H9 (cell line): ENCODE measurements at regions not wholly inside any gene's neighbourhood (a gene's known extent, or its start where the extent isn't known, plus 50 kb on each side); places are given as distances from the start of the nearest gene placed in this dataset.

Experiments
- DNase-seq: peaks from one replicate; pipeline ENCODE4 v3.0.0-alpha.2; 2017
- H2AFZ ChIP-seq: one replicate; pipeline ENCODE4 v1.6.1; 2013; ENCODE audit warnings: mild to moderate bottlenecking, low read length, control low read depth, moderate library complexity
- H2AK5ac ChIP-seq: 2 replicates; pipeline ENCODE4 v1.6.1; 2013; ENCODE audit warnings: low read length, control low read depth, mixed read lengths; ENCODE audit not compliant: insufficient read length
- H2BK120ac ChIP-seq: one replicate; pipeline ENCODE4 v1.6.1; 2013; ENCODE audit warnings: low read depth, mild to moderate bottlenecking, low read length, control low read depth, inconsistent platforms; ENCODE audit not compliant: poor library complexity, severe bottlenecking
- H2BK12ac ChIP-seq: 2 replicates; pipeline ENCODE4 v1.6.1; 2013; ENCODE audit warnings: low read length, control low read depth, mixed read lengths, low read depth; ENCODE audit not compliant: insufficient read length
- H2BK15ac ChIP-seq: 2 replicates; pipeline ENCODE4 v1.6.1; 2013; ENCODE audit warnings: low read depth, low read length, control low read depth
- H2BK20ac ChIP-seq: one replicate; pipeline ENCODE4 v1.6.1; 2013; ENCODE audit warnings: low read depth, mild to moderate bottlenecking, low read length, control low read depth, inconsistent platforms; ENCODE audit not compliant: poor library complexity, severe bottlenecking
- H2BK5ac ChIP-seq: 2 replicates; pipeline ENCODE4 v1.6.1; 2013; ENCODE audit warnings: low read length, control low read depth, mixed read lengths; ENCODE audit not compliant: insufficient read length
- H3K14ac ChIP-seq: 2 replicates; pipeline ENCODE4 v1.6.1; 2013; ENCODE audit warnings: low read length, control low read depth; ENCODE audit not compliant: insufficient read depth
- H3K18ac ChIP-seq: 2 replicates; pipeline ENCODE4 v1.6.1; 2013; ENCODE audit warnings: low read depth, mild to moderate bottlenecking, mixed read lengths, low read length, control low read depth; ENCODE audit not compliant: insufficient read length
- H3K23ac ChIP-seq: 2 replicates; pipeline ENCODE4 v1.6.1; 2013; ENCODE audit warnings: low read length, control low read depth, mixed read lengths, low read depth; ENCODE audit not compliant: insufficient read length
- H3K23me2 ChIP-seq: 2 replicates; pipeline ENCODE4 v1.6.1; 2013; ENCODE audit warnings: low read depth, mild to moderate bottlenecking, mixed read lengths, low read length, control low read depth; ENCODE audit not compliant: insufficient read length, poor library complexity, severe bottlenecking
- H3K27ac ChIP-seq: 2 replicates; pipeline ENCODE4 v1.5.1; 2013; ENCODE audit warnings: low read length, control low read depth, mixed read lengths, low read depth; ENCODE audit not compliant: insufficient read length
- H3K27me3 ChIP-seq: 2 replicates; pipeline ENCODE4 v1.6.1; 2013; ENCODE audit warnings: low read length, control low read depth, inconsistent platforms; ENCODE audit not compliant: insufficient read depth
- H3K4ac ChIP-seq: 2 replicates; pipeline ENCODE4 v1.6.1; 2013; ENCODE audit warnings: low read depth, mild to moderate bottlenecking, control low read depth, inconsistent platforms, low read length, moderate library complexity
- H3K4me1 ChIP-seq: 2 replicates; pipeline ENCODE4 v1.6.1; 2013; ENCODE audit warnings: low read length, control low read depth, inconsistent platforms; ENCODE audit not compliant: insufficient read depth
- H3K4me2 ChIP-seq: 2 replicates; pipeline ENCODE4 v1.6.1; 2013; ENCODE audit warnings: low read length, control low read depth, mixed read lengths; ENCODE audit not compliant: insufficient read length, insufficient read depth
- H3K56ac ChIP-seq: 2 replicates; pipeline ENCODE4 v1.6.1; 2013; ENCODE audit warnings: low read depth, mild to moderate bottlenecking, mixed read lengths, low read length, control low read depth; ENCODE audit not compliant: insufficient read length
- H3K79me1 ChIP-seq: 2 replicates; pipeline ENCODE4 v1.6.1; 2013; ENCODE audit warnings: low read depth, mild to moderate bottlenecking, moderate library complexity, low read length, control low read depth, inconsistent platforms; ENCODE audit not compliant: insufficient read depth, poor library complexity, severe bottlenecking
- H3K79me2 ChIP-seq: 2 replicates; pipeline ENCODE4 v1.6.1; 2013; ENCODE audit warnings: low read length, control low read depth, inconsistent platforms; ENCODE audit not compliant: insufficient read depth
- H3K9ac ChIP-seq: 2 replicates; pipeline ENCODE4 v1.6.1; 2013; ENCODE audit warnings: low read length, control low read depth, mixed read lengths; ENCODE audit not compliant: insufficient read length; ENCODE audit errors: extremely low read depth
- H3K9me3 ChIP-seq: one replicate; pipeline ENCODE4 v1.6.1; 2013; ENCODE audit warnings: low read depth, low read length, inconsistent platforms; ENCODE audit not compliant: control insufficient read depth
- H3T11ph ChIP-seq: one replicate; pipeline ENCODE4 v1.6.1; 2013; ENCODE audit warnings: mild to moderate bottlenecking, low read length, control low read depth, inconsistent platforms
- H4K20me1 ChIP-seq: one replicate; pipeline ENCODE4 v1.6.1; 2013; ENCODE audit not compliant: control insufficient read depth, insufficient read length, insufficient read depth
- H4K5ac ChIP-seq: 2 replicates; pipeline ENCODE4 v1.6.1; 2013; ENCODE audit warnings: low read depth, mild to moderate bottlenecking, mixed read lengths, low read length, control low read depth; ENCODE audit not compliant: insufficient read length
- H4K8ac ChIP-seq: replicated peaks from 2 replicates; pipeline ENCODE4 v1.6.1; 2013; ENCODE audit warnings: low read length, control low read depth, mixed read lengths, low read depth; ENCODE audit not compliant: insufficient read length
- H4K91ac ChIP-seq: 2 replicates; pipeline ENCODE4 v1.6.1; 2013; ENCODE audit warnings: low read depth, mild to moderate bottlenecking, moderate library complexity, mixed read lengths, low read length, control low read depth; ENCODE audit not compliant: insufficient read length
- H3K27ac Mint-ChIP-seq, 3 experiments: 2 replicates in 2 of 3; 3 replicates in 1 of 3; pipeline ENCODE4 v1.8.0; 2020 to 2021; ENCODE audit warnings: mixed read lengths in 3 of 3, mild to moderate bottlenecking in 1 of 3, moderate library complexity in 1 of 3
- H3K27me3 Mint-ChIP-seq: 2 replicates; pipeline ENCODE4 v1.8.0; 2021; ENCODE audit warnings: low read depth, mild to moderate bottlenecking, moderate library complexity, mixed read lengths
- H3K36me3 Mint-ChIP-seq, 3 experiments: 2 replicates in 2 of 3; 3 replicates in 1 of 3; pipeline ENCODE4 v1.8.0; 2020 to 2021; ENCODE audit warnings: low read depth in 3 of 3, mixed read lengths in 3 of 3; ENCODE audit not compliant: insufficient read depth in 1 of 3
- H3K4me1 Mint-ChIP-seq, 2 experiments: 2 replicates each; pipeline ENCODE4 v1.8.0; 2020; ENCODE audit warnings: mixed read lengths in 2 of 2
- H3K4me3 Mint-ChIP-seq, 2 experiments: 2 replicates in 1 of 2; 3 replicates in 1 of 2; pipeline ENCODE4 v1.8.0; 2020 to 2021; ENCODE audit warnings: mild to moderate bottlenecking in 2 of 2, mixed read lengths in 2 of 2, moderate library complexity in 1 of 2
- H3K9me3 Mint-ChIP-seq, 2 experiments: 2 replicates in 1 of 2; 3 replicates in 1 of 2; pipeline ENCODE4 v1.8.0; 2020; ENCODE audit warnings: mild to moderate bottlenecking in 2 of 2, mixed read lengths in 2 of 2, moderate library complexity in 1 of 2
- CTCF ChIP-seq: fragments of 200-600 bp; sonication (generic); conservative IDR thresholded peaks from 3 replicates; pipeline ENCODE4 v1.8.0; 2021; ENCODE audit warnings: antibody characterized with exemption, mild to moderate bottlenecking
- WGBS: extraction: QIAGEN DNeasy Blood & Tissue Kit; methylation state at CpG from one replicate; pipeline ENCODE4 v1.1.7; 2013; ENCODE audit warnings: missing lambda C conversion rate, low lambda C conversion rate, mixed read lengths; ENCODE audit not compliant: insufficient read length; ENCODE audit errors: extremely low coverage; 5-methylcytosine and 5-hydroxymethylcytosine counted together

- H3K27me3 ChIP-seq: no peaks in the 10 kb centered on the region
- Mint-ChIP-seq H3K27me3 (peaks cover 3% of the 10 kb centered on the region), H3K27ac (peak overlapping the region in 1 of 3 experiments; percentile 14; a peak in 1 of 7 replicates), H3K9me3 (peaks cover 3% of the 10 kb centered on the region in 2 experiments; a peak in 2 of 5 replicates), H3K36me3 (no peaks in the 10 kb centered on the region), H3K4me1 (no peaks in the 10 kb centered on the region), H3K4me3 (no peak overlapping the region)
- no peak overlapping the region for H2AK5ac ChIP-seq
- no peaks in the 10 kb centered on the region for H3K79me1 ChIP-seq
- H2BK120ac ChIP-seq: no peak overlapping the region
- no peak overlapping the region for H2AFZ ChIP-seq
- H2BK15ac ChIP-seq: no peak overlapping the region
- no peak overlapping the region for H3K23ac ChIP-seq
- no peaks in the 10 kb centered on the region for H3K9me3 ChIP-seq
- no peak overlapping the region for H4K8ac ChIP-seq
- no peak overlapping the region for H4K91ac ChIP-seq
- H3T11ph ChIP-seq: no peak overlapping the region
- H3K4ac ChIP-seq: no peak overlapping the region
- no peak overlapping the region for H4K5ac ChIP-seq
- no peak overlapping the region for H2BK5ac ChIP-seq
- H3K27ac ChIP-seq: no peak overlapping the region
- H3K79me2 ChIP-seq: no peaks in the 10 kb centered on the region
- H3K18ac ChIP-seq: no peak overlapping the region
- H2BK20ac ChIP-seq: no peak overlapping the region
- no CpG with 5 or more reads among the region's 6 CpGs for WGBS
- no peak for TF ChIP-seq CTCF
- no peaks in the 10 kb centered on the region for H3K4me1 ChIP-seq
- no peak overlapping the region for H3K14ac ChIP-seq
- H4K20me1 ChIP-seq: no peaks in the 10 kb centered on the region
- no peak overlapping the region for H2BK12ac ChIP-seq
- no peaks in the 10 kb centered on the region for H3K23me2 ChIP-seq
- H3K4me2 ChIP-seq: no peak overlapping the region
- peak; percentile 10 for DNase-seq
- no peak overlapping the region for H3K56ac ChIP-seq
- no peak overlapping the region for H3K9ac ChIP-seq
Observed at GRCh38 chr2:71853858-71854257, 293.8 kb downstream of the CYP26B1 start.
